ENCODE measurements at regions not wholly inside any gene's neighbourhood (a gene's known extent, or its start where the extent isn't known, plus 50 kb on each side); places are given as distances from the start of the nearest gene placed in this dataset.

- TF ChIP-seq ZNF302 (CRISPR knock-in tag; IDR thresholded peaks at IDR 0.05): no peak
- no peak for TF ChIP-seq CTCF (IDR thresholded peaks at IDR 0.05)
- TF ChIP-seq JUN (IDR thresholded peaks at IDR 0.05): no peak
- no peak for TF ChIP-seq JUNB (IDR thresholded peaks at IDR 0.05)
- no peak for TF ChIP-seq E2F6 (IDR thresholded peaks at IDR 0.05; ENCODE audit: borderline replicate concordance, low read depth)
- TF ChIP-seq NPAS2 (CRISPR knock-in tag; IDR thresholded peaks at IDR 0.05; ENCODE audit: borderline replicate concordance): no peak
- TF ChIP-seq CHD4 (IDR thresholded peaks at IDR 0.05; ENCODE audit: borderline replicate concordance): no peak
- TF ChIP-seq MAX (IDR thresholded peaks at IDR 0.05): no peak
- no peak for TF ChIP-seq NR3C1 (IDR thresholded peaks at IDR 0.05)
- no peak for TF ChIP-seq RAD21 (conservative IDR thresholded peaks at IDR 0.05 in 1 of 2, IDR thresholded peaks at IDR 0.05 in 1 of 2)
These were observed 347.9 kb downstream of the FAT3 start for GRCh38 chr11:92572559-92572958.
